SW 1271 (cell line): ENCODE measurements at regions not wholly inside any gene's neighbourhood (a gene's known extent, or its start where the extent isn't known, plus 50 kb on each side); places are given as distances from the start of the nearest gene placed in this dataset.
"Not testable (repeated sequence)": the region's sequence is repeated elsewhere in the genome, so short reads cannot be mapped to it uniquely, and the experiment has no call there.

ENCODE experiments used
- DNase-seq, 2 experiments: peaks; one replicate each; lab custom pipeline; 2025; lab: John Stamatoyannopoulos, UW

DNA sequence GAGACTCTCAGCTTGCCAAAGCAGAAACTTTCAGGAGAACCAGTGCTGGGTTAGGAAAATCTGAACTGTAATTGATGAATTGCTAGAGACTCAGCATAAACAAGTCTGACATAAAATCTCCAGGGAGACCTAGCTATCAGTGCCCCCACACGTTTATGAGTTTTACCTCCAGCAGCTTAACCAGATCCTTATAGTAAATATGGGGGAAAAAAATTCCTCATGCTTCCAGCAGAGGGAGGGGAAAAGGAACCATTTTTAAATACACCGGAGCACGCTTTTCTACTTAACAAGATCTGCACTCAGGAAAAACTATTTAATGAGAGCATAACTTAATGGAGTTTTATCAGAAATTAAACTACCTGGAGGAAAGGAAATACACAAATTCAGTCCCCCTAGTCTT, 1040.7 kb upstream of the INTU start:
- DNase-seq: peak in 1 of 2 experiments; percentile 6

DNA sequence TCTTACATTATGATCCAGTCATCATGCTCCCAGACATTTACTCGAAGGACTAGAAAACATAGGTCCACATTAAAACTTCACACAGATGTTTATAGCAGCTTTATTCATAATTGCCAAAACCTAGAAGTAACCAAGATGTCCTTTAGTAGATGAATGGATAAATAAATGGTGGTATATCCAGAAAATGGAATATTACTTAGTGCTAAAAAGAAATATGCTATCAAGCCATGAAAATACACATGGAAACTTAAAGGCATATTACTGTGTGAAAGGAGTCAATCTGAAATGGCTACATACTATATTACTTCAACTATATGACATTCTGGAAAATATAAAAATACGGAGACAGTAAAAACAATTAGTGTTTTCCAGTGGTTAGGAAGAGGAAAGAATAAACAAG, 1039.1 kb upstream of the INTU start:
- no peak for DNase-seq

DNA sequence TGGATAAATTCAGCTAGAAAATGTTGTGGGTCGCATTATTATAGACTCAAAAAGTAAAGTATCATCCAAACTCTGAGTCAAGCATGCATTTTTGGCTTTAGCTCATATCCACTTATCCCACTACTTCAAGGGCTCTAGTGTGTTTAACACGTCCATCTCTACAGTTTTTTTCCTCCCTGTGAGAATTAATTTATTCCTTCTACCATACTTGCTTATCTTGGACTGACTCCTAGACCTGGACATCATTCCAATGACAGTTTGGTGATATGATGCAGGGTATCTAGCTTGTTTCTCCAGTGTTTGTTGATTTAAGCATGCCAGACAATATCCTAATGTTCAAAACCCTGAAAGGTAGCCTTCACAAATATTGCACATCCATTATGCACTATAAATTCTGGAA, 1037.1 kb upstream of the INTU start:
- no peak for DNase-seq

DNA sequence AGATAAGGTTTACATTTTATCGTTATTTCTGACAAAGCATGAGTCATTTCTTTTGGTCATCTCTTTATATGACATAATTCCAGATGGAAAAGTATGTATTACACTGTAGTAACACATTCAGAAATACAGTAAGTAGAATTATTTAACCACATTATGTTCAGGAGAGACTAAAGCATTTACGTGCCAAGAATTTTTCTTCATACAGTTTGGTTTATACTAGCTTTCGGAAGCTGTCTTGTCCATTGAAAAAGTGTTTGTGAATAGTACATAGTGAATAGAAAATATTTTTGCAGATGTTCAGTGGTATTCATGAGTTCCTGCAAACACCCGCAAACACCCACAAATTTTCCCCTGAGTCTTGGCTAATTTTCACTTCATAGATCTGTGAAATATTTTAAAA, 1033.0 kb upstream of the INTU start:
- no peak for DNase-seq

DNA sequence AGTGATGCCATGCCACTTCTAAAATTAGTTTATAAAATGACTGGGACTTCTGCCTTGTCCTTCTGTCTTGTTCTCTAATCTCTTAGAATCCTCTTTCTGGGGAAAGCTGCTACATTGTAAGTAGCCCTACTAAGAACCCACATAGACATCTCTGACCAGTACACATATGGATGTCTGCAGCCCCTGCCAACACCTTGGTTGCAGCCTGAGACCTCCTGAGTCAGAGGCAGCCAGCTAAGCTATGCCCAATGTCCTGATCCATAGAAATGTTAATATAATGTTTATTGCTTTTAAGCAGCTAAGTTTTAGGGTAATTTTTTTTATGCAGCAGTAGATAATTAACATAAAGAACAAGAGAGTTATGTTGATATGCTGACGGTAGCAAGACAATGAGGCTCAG, 1029.5 kb upstream of the INTU start:
- no peak for DNase-seq

DNA sequence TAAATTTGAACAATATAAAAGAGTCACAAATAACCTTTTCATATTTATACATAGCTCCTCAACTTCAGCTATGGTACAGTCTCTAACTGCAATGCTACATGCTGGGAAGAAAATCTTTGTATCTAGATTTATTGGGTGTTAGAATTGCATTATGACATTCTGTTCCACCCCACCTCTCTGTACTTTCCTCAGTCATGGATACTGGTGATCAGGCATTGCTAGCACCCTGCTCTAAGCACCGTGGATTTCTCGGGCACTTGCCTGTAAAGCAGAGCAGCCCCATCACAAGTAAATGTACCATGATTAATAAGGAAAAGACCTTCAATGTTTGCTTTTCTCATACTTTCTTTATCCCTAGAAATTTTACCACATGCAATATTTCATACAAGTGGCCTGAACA, 1028.9 kb upstream of the INTU start:
- DNase-seq: no peak

DNA sequence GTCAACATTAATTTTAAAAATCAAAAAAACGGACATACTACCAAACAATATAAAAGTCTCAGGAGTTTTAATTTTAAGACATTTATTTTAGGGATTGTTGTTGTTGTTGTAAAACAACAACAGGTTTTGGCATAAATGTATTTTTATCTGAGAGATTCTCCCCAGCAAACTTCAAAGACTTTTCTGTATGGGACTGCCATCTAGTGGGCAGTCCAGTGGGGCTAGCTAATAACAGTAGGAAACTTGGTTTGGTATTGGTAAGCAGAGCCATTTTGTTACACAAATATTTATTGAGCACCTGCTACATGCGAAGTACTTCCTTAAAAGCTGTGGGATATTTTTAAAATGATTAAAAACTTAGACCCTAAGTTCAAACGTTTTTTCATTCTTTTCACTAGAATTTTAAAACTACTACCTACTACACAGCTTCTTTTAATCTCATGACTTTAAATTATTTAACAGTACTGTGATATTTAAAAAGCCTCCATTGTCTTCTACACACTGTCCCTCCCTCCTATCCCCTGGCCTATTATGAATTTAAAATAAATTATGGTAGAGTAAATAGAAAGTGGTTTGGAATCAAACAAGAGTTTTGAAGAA, 1028.4 kb upstream of the INTU start:
- peak in 1 of 2 experiments; percentile 10 for DNase-seq

DNA sequence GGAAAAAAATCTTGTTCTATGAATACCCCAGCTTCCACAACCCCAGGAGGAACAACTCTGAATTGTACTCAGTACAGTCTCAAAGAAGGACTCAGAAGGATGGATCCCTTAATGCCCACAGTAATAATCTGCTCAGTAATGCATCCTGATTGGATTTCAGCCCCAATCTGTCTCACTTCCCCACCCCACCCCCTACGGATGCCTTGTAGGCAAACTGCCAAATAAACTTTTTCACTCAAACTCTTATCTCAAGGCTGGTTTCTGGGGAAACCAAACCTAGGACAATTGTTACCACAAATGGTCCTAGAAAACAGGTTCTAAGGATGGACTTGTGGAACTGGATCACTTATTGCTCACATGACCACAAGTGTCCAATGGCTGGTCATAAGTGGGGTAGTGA, 1021.8 kb upstream of the INTU start:
- DNase-seq: no peak

DNA sequence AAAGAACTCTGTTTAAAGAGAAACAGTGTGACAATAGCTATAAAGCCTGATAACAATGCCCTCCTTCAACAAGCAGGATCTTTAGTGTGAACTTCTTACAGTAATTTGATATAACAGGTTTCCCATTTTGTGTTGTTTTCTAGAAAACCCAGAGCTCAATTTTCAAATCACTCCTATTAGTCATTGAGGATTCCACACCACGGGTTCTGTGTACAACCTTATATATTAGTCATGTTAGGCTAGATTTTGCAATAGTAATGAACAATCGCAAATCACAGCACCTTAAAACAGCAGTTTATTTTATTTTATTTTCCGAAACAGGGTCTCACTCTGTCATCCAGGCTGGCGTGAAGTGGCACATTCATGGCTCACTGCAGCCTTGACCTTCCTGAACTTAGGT, 1020.9 kb upstream of the INTU start:
- no peak for DNase-seq

DNA sequence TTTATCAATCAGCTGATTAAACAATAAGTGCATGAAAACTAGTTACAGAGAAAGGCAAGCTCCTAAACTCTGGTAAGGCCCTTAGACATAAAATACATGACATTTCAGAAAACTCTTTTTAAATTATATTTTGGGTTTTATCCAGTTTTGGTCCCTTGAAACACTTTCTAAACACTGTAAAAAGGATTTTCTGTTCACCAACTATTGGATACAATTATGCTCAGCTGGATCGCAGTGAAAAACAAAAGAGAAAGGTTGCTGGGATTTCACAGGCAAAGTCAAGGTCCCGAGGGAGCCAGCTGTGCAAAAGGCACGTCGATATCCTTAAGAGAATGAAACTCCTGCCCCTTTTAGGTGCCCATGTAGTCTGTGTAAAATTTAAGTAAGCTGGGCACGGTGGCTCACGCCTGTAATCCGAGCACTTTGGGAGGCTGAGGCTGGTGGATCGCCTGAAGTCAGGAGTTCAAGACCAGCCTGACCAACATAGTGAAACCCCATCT, 1018.4 kb upstream of the INTU start:
- no peak for DNase-seq

DNA sequence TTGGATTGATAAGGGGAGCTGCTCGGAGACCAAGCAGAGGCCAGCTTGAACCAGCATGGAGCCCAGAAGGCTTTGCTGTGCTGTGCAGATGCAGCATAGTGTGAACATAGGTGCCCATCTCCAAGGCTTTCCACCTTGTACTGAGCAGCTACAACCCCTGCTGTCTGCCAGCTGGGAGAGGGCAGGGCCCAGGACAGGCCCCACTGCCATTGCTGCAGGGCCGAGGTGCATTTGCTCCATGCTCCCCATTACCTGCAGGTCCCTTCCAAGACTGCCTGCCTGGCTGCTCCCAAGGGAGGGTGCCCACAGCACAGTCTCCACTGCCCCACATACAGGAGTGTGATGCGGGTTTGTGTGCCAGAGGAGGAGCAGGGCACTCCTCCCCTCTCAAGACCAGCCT, 1016.0 kb upstream of the INTU start:
- no peak for DNase-seq

DNA sequence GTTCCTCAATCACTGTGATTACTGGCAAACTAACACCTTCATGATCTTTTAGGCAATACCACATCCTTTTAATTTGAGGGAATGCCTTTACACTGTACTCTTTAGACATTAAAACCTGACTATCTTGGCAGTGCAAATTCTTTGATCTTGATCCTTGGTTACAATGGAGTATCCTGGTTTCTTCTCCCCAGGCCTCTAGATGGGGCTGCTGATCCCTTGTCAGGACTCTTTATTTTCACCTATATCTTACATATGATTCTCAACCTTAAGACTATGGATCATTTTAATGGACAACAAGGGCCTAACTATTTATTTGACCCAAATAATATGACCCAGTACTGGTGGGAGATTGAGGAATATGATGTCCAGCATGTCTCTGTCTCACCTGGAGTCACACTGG, 1005.5 kb upstream of the INTU start:
- peak in 1 of 2 experiments; percentile 19 for DNase-seq

DNA sequence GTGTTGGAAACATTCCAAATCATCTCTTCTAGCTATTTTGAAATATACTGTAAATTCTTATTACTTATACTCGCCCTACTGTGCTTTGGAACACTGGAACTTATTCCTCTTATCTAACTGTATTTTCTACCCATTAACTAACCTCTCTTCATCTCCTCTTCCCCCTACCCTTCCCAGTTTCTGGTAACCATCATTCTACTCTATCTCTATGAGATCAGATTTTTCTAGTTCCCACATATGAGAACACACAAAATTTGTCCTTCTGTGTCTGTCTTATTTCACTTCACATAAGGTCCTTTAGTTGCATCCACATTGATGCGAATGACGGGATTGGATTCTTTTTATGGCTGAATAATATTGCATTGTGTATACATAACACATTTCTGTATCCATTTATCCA, 1003.8 kb upstream of the INTU start:
- DNase-seq: no peak

DNA sequence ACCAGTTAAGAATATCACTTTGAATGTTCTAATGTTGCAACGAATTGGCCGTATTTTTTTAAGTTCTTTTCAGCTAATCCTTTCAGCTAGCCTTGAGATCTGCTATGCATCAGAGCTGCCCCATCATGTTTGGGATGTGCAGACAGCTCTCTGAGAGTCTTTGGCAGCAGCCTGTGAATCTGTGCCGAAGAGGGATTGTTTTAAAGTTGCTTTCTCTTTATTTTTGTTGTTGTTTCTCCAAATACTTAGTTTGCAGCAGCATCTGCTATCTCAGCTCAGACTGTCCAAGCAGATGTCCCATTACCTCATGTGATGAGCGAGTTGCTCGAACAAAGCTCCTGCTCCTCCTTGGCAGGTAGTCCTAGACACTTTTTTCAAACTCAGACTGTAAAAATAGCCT, 1002.5 kb upstream of the INTU start:
- no peak for DNase-seq

DNA sequence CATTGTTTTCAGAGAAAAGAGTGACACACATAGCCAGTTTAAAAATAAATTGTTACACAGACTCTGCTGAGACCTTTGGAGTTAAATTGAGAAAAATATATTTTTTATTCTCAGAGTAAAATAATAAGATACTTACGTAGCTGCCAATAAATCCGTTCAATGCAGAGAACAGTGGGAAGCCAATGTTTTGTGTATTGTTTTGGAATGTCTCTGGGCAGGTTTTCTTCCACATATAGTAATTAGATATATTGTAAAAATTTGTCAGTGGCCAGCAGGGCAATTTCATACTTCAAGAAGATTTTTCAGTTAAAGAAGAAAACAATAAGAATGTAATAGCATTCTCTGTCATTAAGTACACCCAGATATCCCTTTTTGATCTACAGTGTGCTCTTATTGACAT, 999.5 kb upstream of the INTU start:
- DNase-seq: no peak

DNA sequence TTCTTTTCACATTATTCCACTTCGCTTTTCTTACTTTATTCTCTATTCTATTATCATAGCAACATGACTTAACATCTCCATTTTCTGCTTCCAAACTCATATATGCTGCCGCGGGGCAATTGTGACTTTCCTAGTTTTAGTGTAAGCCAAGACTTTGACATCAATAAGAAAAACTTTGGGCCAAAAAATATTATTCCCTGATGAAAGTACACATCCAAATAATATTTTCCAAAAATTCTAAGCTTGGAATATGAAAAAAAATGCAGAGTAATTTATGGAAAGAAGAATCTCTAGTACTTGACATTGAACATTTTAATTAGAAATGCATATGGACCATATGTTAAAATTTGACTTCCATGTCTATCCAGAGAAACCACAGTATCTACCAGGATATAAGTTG, 995.1 kb upstream of the INTU start:
- no peak for DNase-seq

DNA sequence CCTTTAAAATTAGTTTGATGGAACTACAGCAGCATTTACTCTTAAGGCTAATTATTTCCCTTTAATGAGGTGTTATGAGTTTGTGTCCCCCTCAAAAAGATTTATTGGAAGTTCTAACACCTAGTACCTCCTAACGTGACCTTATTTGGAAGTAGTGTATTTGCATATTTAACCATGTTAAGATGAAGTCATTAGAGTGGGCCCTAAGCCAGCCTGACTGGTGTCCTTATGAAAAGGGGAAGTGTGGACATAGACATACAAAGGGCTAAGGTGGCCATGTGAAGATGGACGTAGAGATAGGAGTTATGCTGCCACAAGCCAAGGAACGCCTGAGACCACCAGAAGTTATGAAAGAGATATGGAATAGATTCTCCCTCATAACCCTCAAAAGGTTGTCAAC, 985.4 kb upstream of the INTU start:
- no peak for DNase-seq

DNA sequence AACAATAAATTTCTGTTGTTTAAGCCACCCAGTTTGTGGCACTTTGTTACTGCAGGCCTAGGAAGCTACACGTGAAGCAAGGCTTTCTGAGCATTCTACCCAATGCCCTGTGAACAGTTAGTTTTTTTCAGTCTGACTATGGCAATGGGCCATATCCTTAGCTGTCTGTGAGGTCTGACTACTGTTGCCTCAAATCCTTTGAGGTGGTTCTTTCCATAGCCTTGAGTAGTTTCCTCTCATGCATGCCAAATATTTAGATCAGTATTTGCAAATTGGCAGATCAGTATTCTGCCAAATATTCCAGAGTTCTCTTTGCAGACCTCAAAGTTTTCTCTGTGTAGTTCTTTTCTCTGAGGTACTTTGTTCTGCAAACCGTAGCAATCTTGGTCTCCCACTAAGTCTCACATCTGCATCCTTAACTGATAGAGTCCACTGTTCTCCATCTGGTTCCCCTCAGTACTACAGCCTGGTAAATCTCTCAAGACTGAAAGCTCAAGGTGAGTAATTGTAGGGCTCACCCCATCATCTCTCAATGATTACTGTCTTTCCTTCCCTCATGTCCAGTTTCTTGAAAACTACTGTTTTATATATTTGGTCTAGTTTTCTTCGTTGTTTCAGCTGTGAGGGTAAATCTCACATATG, 984.9 kb upstream of the INTU start:
- DNase-seq: no peak

DNA sequence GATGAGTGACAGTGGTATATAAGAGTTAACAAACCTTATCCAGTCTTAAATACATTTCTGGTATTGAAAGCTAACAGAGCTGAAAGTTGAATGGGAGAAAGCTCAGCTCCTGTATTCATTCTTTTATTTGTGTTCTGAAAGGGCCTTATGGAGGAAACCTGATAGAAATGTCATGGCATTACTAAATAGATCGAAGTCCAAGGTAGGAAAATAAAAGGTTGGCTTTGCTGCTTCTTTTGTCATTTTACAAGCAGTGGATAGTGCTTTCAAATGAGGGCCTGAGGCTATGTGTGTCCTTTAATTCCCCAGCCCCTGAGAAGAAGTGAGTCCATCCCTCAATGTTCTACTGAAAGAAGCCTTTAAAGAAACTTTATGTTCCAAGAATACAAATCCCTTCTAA, 974.3 kb upstream of the INTU start:
- no peak for DNase-seq

DNA sequence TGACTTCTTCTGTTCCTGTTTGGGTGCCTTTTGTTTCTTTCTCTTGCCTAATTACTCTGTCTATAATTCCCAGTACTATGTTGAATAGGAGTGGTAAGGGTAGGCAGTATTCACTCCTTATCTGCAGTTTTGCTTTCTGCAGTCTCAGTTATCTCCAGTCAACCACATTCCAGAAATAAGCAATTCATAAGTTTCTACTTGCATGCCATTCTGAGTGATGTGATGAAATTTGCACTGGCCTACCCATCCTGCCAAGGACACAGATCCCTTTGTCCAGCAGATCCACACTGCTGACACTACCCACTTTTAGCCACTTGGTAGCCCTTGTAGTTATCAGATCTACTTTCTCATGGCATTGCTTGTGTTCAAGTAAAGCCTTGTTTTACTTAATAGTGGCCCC, 971.6 kb upstream of the INTU start:
- no peak for DNase-seq

DNA sequence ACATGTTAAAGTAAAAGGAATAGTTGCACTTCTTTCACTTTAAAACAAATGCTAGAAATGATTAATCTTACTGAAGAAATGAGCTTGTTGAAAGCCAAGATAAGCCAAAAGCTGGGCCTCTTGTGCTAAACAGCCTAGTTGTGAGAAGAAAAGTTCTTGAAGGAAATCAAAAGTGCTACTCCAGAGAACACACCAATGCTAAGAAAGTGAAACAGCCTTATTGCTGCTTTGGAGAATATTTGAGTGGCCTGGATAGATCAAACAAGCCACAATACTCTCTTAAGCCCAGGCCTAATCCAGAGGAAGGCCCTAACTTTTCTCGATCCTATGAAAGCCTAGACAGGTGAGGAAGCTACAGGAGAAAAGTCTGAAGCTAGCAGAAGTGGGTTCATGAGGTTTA, 967.9 kb upstream of the INTU start:
- DNase-seq: no peak

DNA sequence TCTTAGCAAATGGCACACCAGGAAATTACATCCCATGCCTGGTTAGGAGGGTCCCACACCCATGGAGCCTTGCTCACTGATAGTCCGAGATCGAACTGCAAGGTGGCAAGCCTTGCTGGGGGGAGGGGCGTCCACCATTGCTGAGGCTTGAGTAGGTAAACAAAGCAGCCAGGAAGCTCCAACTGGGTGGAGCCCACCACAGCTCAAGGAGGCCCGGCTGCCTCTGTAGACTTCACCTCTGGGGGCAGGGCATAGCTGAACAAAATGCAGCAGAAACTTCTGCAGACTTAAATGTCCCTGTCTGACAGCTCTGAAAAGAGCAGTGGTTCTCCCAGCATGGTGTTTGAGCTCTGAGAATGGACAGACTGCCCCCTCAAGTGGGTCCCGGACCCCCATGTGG, 962.7 kb upstream of the INTU start:
- DNase-seq: not testable (repeated sequence)

DNA sequence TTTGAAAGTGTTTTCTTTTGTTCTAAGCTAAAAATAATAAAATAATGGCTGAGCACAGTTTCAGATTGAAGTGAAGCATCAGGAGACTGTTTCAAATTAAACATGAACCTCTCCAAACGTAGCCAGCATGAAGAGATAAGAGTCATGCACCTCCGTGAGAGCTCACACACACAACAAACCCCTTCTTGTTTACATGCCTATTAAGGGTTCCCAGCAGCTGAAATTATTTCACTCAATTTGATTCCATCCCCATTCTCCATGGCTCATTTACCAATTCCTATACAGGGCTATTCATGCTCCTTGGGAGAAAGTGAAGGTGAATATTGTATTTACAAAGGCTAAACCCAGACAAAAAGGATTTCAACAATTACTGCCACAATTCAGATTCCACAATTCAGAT, 954.1 kb upstream of the INTU start:
- DNase-seq: no peak

DNA sequence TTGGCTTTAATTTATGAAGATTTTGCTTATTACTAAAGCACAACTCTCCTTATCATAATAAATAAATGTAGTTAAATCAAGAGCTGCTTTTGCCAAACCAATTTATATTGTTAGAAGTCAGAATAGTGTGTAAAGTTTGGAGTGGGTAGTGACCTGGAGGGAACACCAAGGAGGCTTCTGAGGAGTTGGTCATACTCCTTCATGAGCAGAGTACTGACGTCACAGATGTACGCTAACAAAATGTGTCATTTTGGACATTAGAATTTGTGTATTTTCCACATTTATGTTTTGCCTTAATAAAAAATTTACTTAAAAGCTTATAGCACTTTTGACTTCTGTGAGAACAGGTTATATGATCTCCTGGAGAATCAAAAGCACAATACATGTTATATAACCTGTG, 953.5 kb upstream of the INTU start:
- no peak for DNase-seq
